Uterus (tissue), 3 donors: ENCODE measurements at regions not wholly inside any gene's neighbourhood (a gene's known extent, or its start where the extent isn't known, plus 50 kb on each side); places are given as distances from the start of the nearest gene placed in this dataset.

Source experiments
- DNase-seq, 2 donors: peaks; one replicate each; pipeline ENCODE4 v3.0.0-alpha.2; 2019 to 2020
- H3K27ac ChIP-seq, 2 donors: fragments of 200-600 bp; sonication (generic); 1 replicate in 1 of 2; 2 replicates in 1 of 2; pipeline ENCODE4 v1.5.1; 2016 to 2018
- H3K27me3 ChIP-seq, 2 donors: fragments of 200-600 bp; sonication (generic); one replicate each; pipeline ENCODE4 v1.5.1; 2018 to 2019; ENCODE audit warnings: control low read depth in 1 of 2
- H3K36me3 ChIP-seq, 2 donors: fragments of 200-600 bp; sonication (generic); one replicate each; pipeline ENCODE4 v1.5.1; 2019; ENCODE audit warnings: control low read depth in 1 of 2
- H3K4me1 ChIP-seq, 2 donors: fragments of 200-600 bp; sonication (generic); one replicate each; pipeline ENCODE4 v1.5.1; 2018 to 2019; ENCODE audit warnings: control low read depth in 1 of 2
- H3K4me3 ChIP-seq, 2 donors: fragments of 200-600 bp; sonication (generic); 1 replicate in 1 of 2; 2 replicates in 1 of 2; pipeline ENCODE4 v1.5.1; 2018 to 2019; ENCODE audit warnings: mild to moderate bottlenecking in 1 of 2
- H3K9me3 ChIP-seq, 2 donors: fragments of 200-600 bp; sonication (generic); one replicate each; pipeline ENCODE4 v1.5.1; 2019; ENCODE audit warnings: control low read depth in 1 of 2
- CTCF ChIP-seq, 4 experiments: fragments of 200-600 bp in 2 of 4; fragments of 450-650 bp in 2 of 4; sonication (generic) in 2 of 4; IDR thresholded peaks; one replicate each; pipeline ENCODE4 v1.5.1; 2016 to 2019; ENCODE audit warnings: antibody characterized with exemption in 4 of 4, mild to moderate bottlenecking in 2 of 4, moderate library complexity in 1 of 4
- POLR2A ChIP-seq, 2 donors: fragments of 450-650 bp; IDR thresholded peaks; one replicate each; pipeline ENCODE4 v1.6.1; 2016; ENCODE audit warnings: antibody characterized with exemption in 2 of 2, mild to moderate bottlenecking in 1 of 2, moderate library complexity in 1 of 2
- intact Hi-C: fragments of 100-400 bp; cut with DNase I; formaldehyde crosslinking; loops from one replicate; pipeline ENCODE4 v1.15.1; 2023; ENCODE audit warnings: low total_unique reads
- donor health status: DM: yes; HTN: yes; CAD: no.

- no peak overlapping the region for H3K4me3 ChIP-seq
- H3K27ac ChIP-seq: peak overlapping the region in 1 of 2 donors; percentile 50
- no peaks in the 10 kb centered on the region for H3K36me3 ChIP-seq
- intact Hi-C loops: no loop called here
- TF ChIP-seq CTCF (IDR thresholded peaks at IDR 0.05) (no peak), POLR2A (IDR thresholded peaks at IDR 0.05) (no peak)
- H3K9me3 ChIP-seq: no peaks in the 10 kb centered on the region
- no peak for DNase-seq
- peaks cover 5 to 11% of the 10 kb centered on the region in 2 donors for H3K4me1 ChIP-seq
- H3K27me3 ChIP-seq: no peaks in the 10 kb centered on the region
Measured at GRCh38 chr7:25756601-25757000, 395.4 kb upstream of the NFE2L3 start.

- no peak overlapping the region for H3K4me3 ChIP-seq
- no peaks in the 10 kb centered on the region for H3K36me3 ChIP-seq
- H3K27me3 ChIP-seq: no peaks in the 10 kb centered on the region
- no peaks in the 10 kb centered on the region for H3K4me1 ChIP-seq
- H3K27ac ChIP-seq: no peak overlapping the region
- intact Hi-C loops: no loop called here
- H3K9me3 ChIP-seq: no peaks in the 10 kb centered on the region
- no peak for DNase-seq
- TF ChIP-seq POLR2A (IDR thresholded peaks at IDR 0.05): no peak
- TF ChIP-seq CTCF (IDR thresholded peaks at IDR 0.05): no peak
Measured at GRCh38 chr7:25758559-25758958, 393.4 kb upstream of the NFE2L3 start.

- TF ChIP-seq CTCF (IDR thresholded peaks at IDR 0.05): no peak
- no peak for TF ChIP-seq POLR2A (IDR thresholded peaks at IDR 0.05)
- Histone ChIP-seq H3K27ac (no peak overlapping the region), H3K36me3 (no peaks in the 10 kb centered on the region), H3K4me3 (no peak overlapping the region), H3K9me3 (no peaks in the 10 kb centered on the region), H3K27me3 (no peaks in the 10 kb centered on the region), H3K4me1 (no peaks in the 10 kb centered on the region)
- intact Hi-C loops: no loop called here
- no peak for DNase-seq
Measured at GRCh38 chr7:25759286-25759685, 392.7 kb upstream of the NFE2L3 start.

- Histone ChIP-seq H3K27ac (no peak overlapping the region), H3K36me3 (no peaks in the 10 kb centered on the region), H3K9me3 (no peaks in the 10 kb centered on the region), H3K4me1 (no peaks in the 10 kb centered on the region), H3K27me3 (no peaks in the 10 kb centered on the region), H3K4me3 (no peak overlapping the region)
- TF ChIP-seq CTCF (IDR thresholded peaks at IDR 0.05): no peak
- DNase-seq: no peak
- intact Hi-C loops: no loop called here
Measured at GRCh38 chr7:25759748-25760147, 392.2 kb upstream of the NFE2L3 start.

- intact Hi-C loops: no loop called here
- TF ChIP-seq POLR2A (IDR thresholded peaks at IDR 0.05) (no peak), CTCF (IDR thresholded peaks at IDR 0.05) (no peak)
- H3K27ac ChIP-seq: no peak overlapping the region
- no peaks in the 10 kb centered on the region for H3K36me3 ChIP-seq
- no peak for DNase-seq
- H3K4me3 ChIP-seq: no peak overlapping the region
- H3K9me3 ChIP-seq: no peaks in the 10 kb centered on the region
- H3K4me1 ChIP-seq: no peaks in the 10 kb centered on the region
- no peaks in the 10 kb centered on the region for H3K27me3 ChIP-seq
Measured at GRCh38 chr7:25762511-25763462, 389.2 kb upstream of the NFE2L3 start.
